HCT116 (cell line): ENCODE measurements at regions not wholly inside any gene's neighbourhood (a gene's known extent, or its start where the extent isn't known, plus 50 kb on each side); places are given as distances from the start of the nearest gene placed in this dataset.

Source experiments
- EGR1 ChIP-seq: IDR thresholded peaks from 2 replicates; pipeline ENCODE4 v1.6.1; 2012; ENCODE audit warnings: low read depth
- POLR2A ChIP-seq: IDR thresholded peaks from 2 replicates; pipeline ENCODE4 v1.7.0; 2011; ENCODE audit warnings: borderline replicate concordance; ENCODE audit not compliant: insufficient read depth, insufficient read length; ENCODE audit errors: extremely low read depth
- SIN3A ChIP-seq: IDR thresholded peaks from 2 replicates; pipeline ENCODE4 v1.6.1; 2012; ENCODE audit warnings: low read depth
- TCF7L2 ChIP-seq: IDR thresholded peaks from 2 replicates; pipeline ENCODE4 v1.7.0; 2011; ENCODE audit warnings: borderline replicate concordance, inconsistent platforms; ENCODE audit not compliant: insufficient read depth, insufficient read length; ENCODE audit errors: extremely low read depth
- TF ChIP-seq, protein P1 (sequence below): IDR thresholded peaks from 2 replicates; pipeline ENCODE4 v1.6.1; 2012; ENCODE audit warnings: low read depth
- TF ChIP-seq, protein P2 (sequence below): IDR thresholded peaks from 2 replicates; pipeline ENCODE4 v1.6.1; 2011; ENCODE audit warnings: mild to moderate bottlenecking, low read length, moderate library complexity; ENCODE audit not compliant: insufficient replicate concordance; ENCODE audit errors: extremely low read depth

DNA sequence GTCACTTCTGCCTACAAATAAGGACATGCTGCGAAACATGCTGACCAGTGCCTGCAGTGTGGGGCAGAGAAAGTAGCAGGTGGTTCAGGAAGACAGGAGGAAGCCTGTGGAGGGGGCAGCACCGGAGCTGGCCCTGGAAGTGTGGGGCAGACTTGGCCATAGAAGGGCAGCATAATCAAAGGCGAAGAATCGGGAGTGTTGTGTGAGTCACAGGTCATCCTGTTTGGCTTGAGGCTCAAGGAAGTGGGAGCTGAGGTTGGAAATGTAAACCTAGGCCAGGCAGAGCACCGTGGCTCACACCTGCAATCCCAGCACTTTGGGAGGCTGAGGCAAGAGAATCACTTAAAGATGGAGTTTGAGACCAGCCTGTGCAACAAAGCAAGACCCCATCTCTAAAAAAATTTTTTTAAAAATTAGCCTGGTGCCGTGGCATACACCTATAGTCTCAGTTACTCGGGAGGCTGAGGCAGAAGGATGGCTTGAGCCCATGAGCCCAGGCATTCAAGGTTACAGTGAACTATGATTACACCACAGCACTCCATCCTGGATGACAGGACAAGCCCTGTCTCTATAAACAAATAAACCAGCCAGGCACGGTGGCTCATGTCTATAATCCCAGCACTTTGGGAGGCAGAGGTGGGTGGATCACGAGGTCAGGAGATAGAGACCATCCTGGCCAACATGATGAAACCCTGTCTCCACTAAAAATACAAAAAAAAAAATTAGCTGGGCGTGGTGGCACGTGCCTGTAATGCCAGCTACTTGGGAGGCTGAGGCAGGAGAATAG is 54.0 kb downstream of the FAM43A start (continued):
- TF ChIP-seq, protein P1, sequence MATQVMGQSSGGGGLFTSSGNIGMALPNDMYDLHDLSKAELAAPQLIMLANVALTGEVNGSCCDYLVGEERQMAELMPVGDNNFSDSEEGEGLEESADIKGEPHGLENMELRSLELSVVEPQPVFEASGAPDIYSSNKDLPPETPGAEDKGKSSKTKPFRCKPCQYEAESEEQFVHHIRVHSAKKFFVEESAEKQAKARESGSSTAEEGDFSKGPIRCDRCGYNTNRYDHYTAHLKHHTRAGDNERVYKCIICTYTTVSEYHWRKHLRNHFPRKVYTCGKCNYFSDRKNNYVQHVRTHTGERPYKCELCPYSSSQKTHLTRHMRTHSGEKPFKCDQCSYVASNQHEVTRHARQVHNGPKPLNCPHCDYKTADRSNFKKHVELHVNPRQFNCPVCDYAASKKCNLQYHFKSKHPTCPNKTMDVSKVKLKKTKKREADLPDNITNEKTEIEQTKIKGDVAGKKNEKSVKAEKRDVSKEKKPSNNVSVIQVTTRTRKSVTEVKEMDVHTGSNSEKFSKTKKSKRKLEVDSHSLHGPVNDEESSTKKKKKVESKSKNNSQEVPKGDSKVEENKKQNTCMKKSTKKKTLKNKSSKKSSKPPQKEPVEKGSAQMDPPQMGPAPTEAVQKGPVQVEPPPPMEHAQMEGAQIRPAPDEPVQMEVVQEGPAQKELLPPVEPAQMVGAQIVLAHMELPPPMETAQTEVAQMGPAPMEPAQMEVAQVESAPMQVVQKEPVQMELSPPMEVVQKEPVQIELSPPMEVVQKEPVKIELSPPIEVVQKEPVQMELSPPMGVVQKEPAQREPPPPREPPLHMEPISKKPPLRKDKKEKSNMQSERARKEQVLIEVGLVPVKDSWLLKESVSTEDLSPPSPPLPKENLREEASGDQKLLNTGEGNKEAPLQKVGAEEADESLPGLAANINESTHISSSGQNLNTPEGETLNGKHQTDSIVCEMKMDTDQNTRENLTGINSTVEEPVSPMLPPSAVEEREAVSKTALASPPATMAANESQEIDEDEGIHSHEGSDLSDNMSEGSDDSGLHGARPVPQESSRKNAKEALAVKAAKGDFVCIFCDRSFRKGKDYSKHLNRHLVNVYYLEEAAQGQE: no peak
- no peak for TF ChIP-seq POLR2A
- TF ChIP-seq TCF7L2: no peak
- TF ChIP-seq SIN3A: no peak
- TF ChIP-seq, protein P2, sequence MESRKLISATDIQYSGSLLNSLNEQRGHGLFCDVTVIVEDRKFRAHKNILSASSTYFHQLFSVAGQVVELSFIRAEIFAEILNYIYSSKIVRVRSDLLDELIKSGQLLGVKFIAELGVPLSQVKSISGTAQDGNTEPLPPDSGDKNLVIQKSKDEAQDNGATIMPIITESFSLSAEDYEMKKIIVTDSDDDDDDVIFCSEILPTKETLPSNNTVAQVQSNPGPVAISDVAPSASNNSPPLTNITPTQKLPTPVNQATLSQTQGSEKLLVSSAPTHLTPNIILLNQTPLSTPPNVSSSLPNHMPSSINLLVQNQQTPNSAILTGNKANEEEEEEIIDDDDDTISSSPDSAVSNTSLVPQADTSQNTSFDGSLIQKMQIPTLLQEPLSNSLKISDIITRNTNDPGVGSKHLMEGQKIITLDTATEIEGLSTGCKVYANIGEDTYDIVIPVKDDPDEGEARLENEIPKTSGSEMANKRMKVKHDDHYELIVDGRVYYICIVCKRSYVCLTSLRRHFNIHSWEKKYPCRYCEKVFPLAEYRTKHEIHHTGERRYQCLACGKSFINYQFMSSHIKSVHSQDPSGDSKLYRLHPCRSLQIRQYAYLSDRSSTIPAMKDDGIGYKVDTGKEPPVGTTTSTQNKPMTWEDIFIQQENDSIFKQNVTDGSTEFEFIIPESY: no peak
- TF ChIP-seq EGR1: no peak
